ENCODE measurements at regions not wholly inside any gene's neighbourhood (a gene's known extent, or its start where the extent isn't known, plus 50 kb on each side); places are given as distances from the start of the nearest gene placed in this dataset.
"Not testable (repeated sequence)": the region's sequence is repeated elsewhere in the genome, so short reads cannot be mapped to it uniquely, and the experiment has no call there.

GRCh38 chr3:102366116-102366515 is 68.7 kb upstream of the ZPLD1 start:
- intact Hi-C loops (cut with micrococcal nuclease) = not testable (repeated sequence)

GRCh38 chr3:102374863-102375634 is 59.8 kb upstream of the ZPLD1 start:
- intact Hi-C loops (cut with micrococcal nuclease) = loop anchor here (5.0 to 10.0 kb wide), 3 partner anchors 140 to 548 kb away; no protein-coding TSS in a partner anchor

GRCh38 chr3:102378216-102378615 is 56.6 kb upstream of the ZPLD1 start:
- intact Hi-C loops (cut with micrococcal nuclease) = loop anchor here (5.0 to 10.0 kb wide), 3 partner anchors 143 to 551 kb away; no protein-coding TSS in a partner anchor

GRCh38 chr3:102382201-102382600 is 52.6 kb upstream of the ZPLD1 start:
- intact Hi-C loops (cut with micrococcal nuclease) = not testable (repeated sequence)
